ENCODE measurements at regions not wholly inside any gene's neighbourhood (a gene's known extent, or its start where the extent isn't known, plus 50 kb on each side); places are given as distances from the start of the nearest gene placed in this dataset.

GRCh38 chr3:83843716-83844115 lies 1115.1 kb upstream of the CADM2 start:
- Histone ChIP-seq H3K9me3 (ENCODE audit: low read length) (no peaks in the 10 kb centered on the region), H3K4me2 (ENCODE audit: low read length) (no peak overlapping the region), H3K9me2 (ENCODE audit: insufficient read depth, low read length) (no peaks in the 10 kb centered on the region), H2AFZ (ENCODE audit: low read length) (no peak overlapping the region), H3K4me1 (ENCODE audit: insufficient read depth, low read length, poor library complexity, severe bottlenecking) (no peaks in the 10 kb centered on the region), H3K4me3 (ENCODE audit: low read depth, low read length, poor library complexity, severe bottlenecking) (no peak overlapping the region), H3K36me3 (ENCODE audit: insufficient read depth, low read length) (no peaks in the 10 kb centered on the region), H3K27ac (ENCODE audit: low read depth, low read length, poor library complexity, severe bottlenecking) (no peak overlapping the region), H3K79me2 (ENCODE audit: insufficient read depth, low read depth, low read length) (no peaks in the 10 kb centered on the region), H4K20me1 (ENCODE audit: insufficient read depth, low read length) (no peaks in the 10 kb centered on the region)
- intact Hi-C loops (cut with micrococcal nuclease; ENCODE audit: unreplicated experiment) = no loop called here
- no peak for TF ChIP-seq CTCF (conservative IDR thresholded peaks at IDR 0.05; ENCODE audit: low read length)
- no peak for TF ChIP-seq EZH2phosphoT487 (IDR thresholded peaks at IDR 0.05; ENCODE audit: borderline replicate concordance, low read depth, low read length)
- DNase-seq (ENCODE audit: low spot score) = no peak
- ChIA-PET CTCF (ENCODE audit: unreplicated experiment) (no interaction called here), POLR2A (interaction anchor here (0.9 to 1.1 kb wide), 2 partner anchors 14 to 16 kb away, joined by 3 to 5 read pairs; no protein-coding TSS in a partner anchor)
- BruUV-seq (replicated peaks) = no TSS peak

- no peak overlapping the region for H3K27ac ChIP-seq (ENCODE audit: low read depth, low read length, poor library complexity, severe bottlenecking)
- no peaks in the 10 kb centered on the region for H3K9me3 ChIP-seq (ENCODE audit: low read length)
- no peaks in the 10 kb centered on the region for H4K20me1 ChIP-seq (ENCODE audit: insufficient read depth, low read length)
- DNase-seq (ENCODE audit: low spot score) = no peak
- H3K36me3 ChIP-seq (ENCODE audit: insufficient read depth, low read length) = no peaks in the 10 kb centered on the region
- ChIA-PET POLR2A (interaction anchor here (0.7 kb wide), 1 partner anchor 353 kb away, joined by 3 read pairs; no protein-coding TSS in a partner anchor), CTCF (ENCODE audit: unreplicated experiment) (no interaction called here)
- TF ChIP-seq CTCF (conservative IDR thresholded peaks at IDR 0.05; ENCODE audit: low read length) (no peak), EZH2phosphoT487 (IDR thresholded peaks at IDR 0.05; ENCODE audit: borderline replicate concordance, low read depth, low read length) (no peak)
- H3K9me2 ChIP-seq (ENCODE audit: insufficient read depth, low read length) = no peaks in the 10 kb centered on the region
- BruUV-seq (replicated peaks) = no TSS peak
- no peak overlapping the region for H3K4me3 ChIP-seq (ENCODE audit: low read depth, low read length, poor library complexity, severe bottlenecking)
- no peaks in the 10 kb centered on the region for H3K79me2 ChIP-seq (ENCODE audit: insufficient read depth, low read depth, low read length)
- no peak overlapping the region for H3K4me2 ChIP-seq (ENCODE audit: low read length)
- H3K4me1 ChIP-seq (ENCODE audit: insufficient read depth, low read length, poor library complexity, severe bottlenecking) = no peaks in the 10 kb centered on the region
- no peak overlapping the region for H2AFZ ChIP-seq (ENCODE audit: low read length)
- intact Hi-C loops (cut with micrococcal nuclease; ENCODE audit: unreplicated experiment) = no loop called here
Observed at GRCh38 chr3:83849106-83849730, 1109.6 kb upstream of the CADM2 start.

- H3K4me3 ChIP-seq (ENCODE audit: low read depth, low read length, poor library complexity, severe bottlenecking) = no peak overlapping the region
- H3K27ac ChIP-seq (ENCODE audit: low read depth, low read length, poor library complexity, severe bottlenecking) = no peak overlapping the region
- intact Hi-C loops (cut with micrococcal nuclease; ENCODE audit: unreplicated experiment) = no loop called here
- H3K9me2 ChIP-seq (ENCODE audit: insufficient read depth, low read length) = no peaks in the 10 kb centered on the region
- no peaks in the 10 kb centered on the region for H3K79me2 ChIP-seq (ENCODE audit: insufficient read depth, low read depth, low read length)
- no peaks in the 10 kb centered on the region for H4K20me1 ChIP-seq (ENCODE audit: insufficient read depth, low read length)
- CTCF ChIA-PET (ENCODE audit: unreplicated experiment) = no interaction called here
- TF ChIP-seq EZH2phosphoT487 (IDR thresholded peaks at IDR 0.05; ENCODE audit: borderline replicate concordance, low read depth, low read length) = no peak
- TF ChIP-seq CTCF (conservative IDR thresholded peaks at IDR 0.05; ENCODE audit: low read length) = no peak
- H3K9me3 ChIP-seq (ENCODE audit: low read length) = no peaks in the 10 kb centered on the region
- POLR2A ChIA-PET = no interaction called here
- H3K4me2 ChIP-seq (ENCODE audit: low read length) = no peak overlapping the region
- no peaks in the 10 kb centered on the region for H3K4me1 ChIP-seq (ENCODE audit: insufficient read depth, low read length, poor library complexity, severe bottlenecking)
- BruUV-seq (replicated peaks) = no TSS peak
- no peak for DNase-seq (ENCODE audit: low spot score)
- H2AFZ ChIP-seq (ENCODE audit: low read length) = no peak overlapping the region
- no peaks in the 10 kb centered on the region for H3K36me3 ChIP-seq (ENCODE audit: insufficient read depth, low read length)
Observed at GRCh38 chr3:83863380-83863779, 1095.4 kb upstream of the CADM2 start.

Measured in OCI-LY7 (cell line).